ENCODE measurements at regions not wholly inside any gene's neighbourhood (a gene's known extent, or its start where the extent isn't known, plus 50 kb on each side); places are given as distances from the start of the nearest gene placed in this dataset.
A peak's percentile ranks its signal among the peaks of the same experiment; 100 is the strongest.
"Not testable (repeated sequence)": the region's sequence is repeated elsewhere in the genome, so short reads cannot be mapped to it uniquely, and the experiment has no call there.

GRCh38 chr6:68108233-68108835 lies 526.7 kb upstream of the ADGRB3 start:
- H3K27ac ChIP-seq (ENCODE audit: low read depth, low read length), result no peak overlapping the region
- no peak overlapping the region for H3K9ac ChIP-seq (ENCODE audit: low read length in 5 of 5)
- H3K4me3 ChIP-seq (ENCODE audit: low read depth in 1 of 5, low read length in 5 of 5), result no peak overlapping the region

GRCh38 chr6:68094070-68094469 lies 541.0 kb upstream of the ADGRB3 start:
- H3K9ac ChIP-seq (ENCODE audit: low read length in 5 of 5), result no peak overlapping the region
- no peaks in the 10 kb centered on the region for H3K27me3 ChIP-seq (ENCODE audit: control insufficient read depth in 5 of 5, insufficient read depth in 4 of 5, low read length in 5 of 5)
- no peaks in the 10 kb centered on the region for H3K4me1 ChIP-seq (ENCODE audit: control insufficient read depth in 5 of 5, insufficient read depth in 5 of 5, low read length in 5 of 5)
- no peaks in the 10 kb centered on the region for H3K36me3 ChIP-seq (ENCODE audit: control insufficient read depth in 5 of 5, insufficient read depth in 5 of 5, low read length in 5 of 5)
- no peak overlapping the region for H3K4me3 ChIP-seq (ENCODE audit: low read depth in 1 of 5, low read length in 5 of 5)
- no peak overlapping the region for H3K27ac ChIP-seq (ENCODE audit: low read depth, low read length)
- H3K9me3 ChIP-seq (ENCODE audit: control insufficient read depth in 5 of 5, low read length in 5 of 5), result no peaks in the 10 kb centered on the region

More at GRCh38 chr6:68108233-68108835, 526.7 kb upstream of the ADGRB3 start:
- H3K36me3 ChIP-seq (ENCODE audit: control insufficient read depth in 5 of 5, insufficient read depth in 5 of 5, low read length in 5 of 5), result no peaks in the 10 kb centered on the region
- H3K27me3 ChIP-seq (ENCODE audit: control insufficient read depth in 5 of 5, insufficient read depth in 4 of 5, low read length in 5 of 5), result no peaks in the 10 kb centered on the region
- no peaks in the 10 kb centered on the region for H3K9me3 ChIP-seq (ENCODE audit: control insufficient read depth in 5 of 5, low read length in 5 of 5)
- no peaks in the 10 kb centered on the region for H3K4me1 ChIP-seq (ENCODE audit: control insufficient read depth in 5 of 5, insufficient read depth in 5 of 5, low read length in 5 of 5)

GRCh38 chr6:68087399-68088133 lies 547.5 kb upstream of the ADGRB3 start:
- Histone ChIP-seq H3K4me3 (ENCODE audit: low read depth in 1 of 5, low read length in 5 of 5) (no peak overlapping the region), H3K4me1 (ENCODE audit: control insufficient read depth in 5 of 5, insufficient read depth in 5 of 5, low read length in 5 of 5) (peaks cover 0 to 3% (median 0%) of the 10 kb centered on the region in 5 donors), H3K36me3 (ENCODE audit: control insufficient read depth in 5 of 5, insufficient read depth in 5 of 5, low read length in 5 of 5) (no peaks in the 10 kb centered on the region), H3K9ac (ENCODE audit: low read length in 5 of 5) (no peak overlapping the region), H3K27me3 (ENCODE audit: control insufficient read depth in 5 of 5, insufficient read depth in 4 of 5, low read length in 5 of 5) (no peaks in the 10 kb centered on the region), H3K9me3 (ENCODE audit: control insufficient read depth in 5 of 5, low read length in 5 of 5) (no peaks in the 10 kb centered on the region), H3K27ac (ENCODE audit: low read depth, low read length) (no peak overlapping the region)

- Histone ChIP-seq H3K36me3 (ENCODE audit: control insufficient read depth in 5 of 5, insufficient read depth in 5 of 5, low read length in 5 of 5) (no peaks in the 10 kb centered on the region), H3K4me1 (ENCODE audit: control insufficient read depth in 5 of 5, insufficient read depth in 5 of 5, low read length in 5 of 5) (peaks cover 0 to 3% (median 0%) of the 10 kb centered on the region in 5 donors), H3K27ac (ENCODE audit: low read depth, low read length) (no peak overlapping the region), H3K27me3 (ENCODE audit: control insufficient read depth in 5 of 5, insufficient read depth in 4 of 5, low read length in 5 of 5) (no peaks in the 10 kb centered on the region), H3K9ac (ENCODE audit: low read length in 5 of 5) (no peak overlapping the region), H3K9me3 (ENCODE audit: control insufficient read depth in 5 of 5, low read length in 5 of 5) (no peaks in the 10 kb centered on the region), H3K4me3 (ENCODE audit: low read depth in 1 of 5, low read length in 5 of 5) (no peak overlapping the region)
Observed at GRCh38 chr6:68086199-68086598, 548.9 kb upstream of the ADGRB3 start.

- not testable (repeated sequence) for H3K9me3 ChIP-seq (ENCODE audit: control insufficient read depth in 5 of 5, low read length in 5 of 5); H3K4me1 ChIP-seq (ENCODE audit: control insufficient read depth in 5 of 5, insufficient read depth in 5 of 5, low read length in 5 of 5); H3K27me3 ChIP-seq (ENCODE audit: control insufficient read depth in 5 of 5, insufficient read depth in 4 of 5, low read length in 5 of 5); H3K36me3 ChIP-seq (ENCODE audit: control insufficient read depth in 5 of 5, insufficient read depth in 5 of 5, low read length in 5 of 5); H3K27ac ChIP-seq (ENCODE audit: low read depth, low read length); H3K4me3 ChIP-seq (ENCODE audit: low read depth in 1 of 5, low read length in 5 of 5); H3K9ac ChIP-seq (ENCODE audit: low read length in 5 of 5)
Observed at GRCh38 chr6:68085599-68085998, 549.5 kb upstream of the ADGRB3 start.

GRCh38 chr6:68082086-68082485 lies 553.0 kb upstream of the ADGRB3 start:
- H3K4me3 ChIP-seq (ENCODE audit: low read depth in 1 of 5, low read length in 5 of 5), result no peak overlapping the region
- H3K27ac ChIP-seq (ENCODE audit: low read depth, low read length), result no peak overlapping the region
- H3K27me3 ChIP-seq (ENCODE audit: control insufficient read depth in 5 of 5, insufficient read depth in 4 of 5, low read length in 5 of 5), result no peaks in the 10 kb centered on the region
- H3K9ac ChIP-seq (ENCODE audit: low read length in 5 of 5), result no peak overlapping the region
- H3K36me3 ChIP-seq (ENCODE audit: control insufficient read depth in 5 of 5, insufficient read depth in 5 of 5, low read length in 5 of 5), result no peaks in the 10 kb centered on the region
- H3K9me3 ChIP-seq (ENCODE audit: control insufficient read depth in 5 of 5, low read length in 5 of 5), result no peaks in the 10 kb centered on the region
- no peaks in the 10 kb centered on the region for H3K4me1 ChIP-seq (ENCODE audit: control insufficient read depth in 5 of 5, insufficient read depth in 5 of 5, low read length in 5 of 5)

- Histone ChIP-seq H3K9me3 (ENCODE audit: control insufficient read depth in 5 of 5, low read length in 5 of 5) (no peaks in the 10 kb centered on the region), H3K9ac (ENCODE audit: low read length in 5 of 5) (no peak overlapping the region), H3K4me3 (ENCODE audit: low read depth in 1 of 5, low read length in 5 of 5) (no peak overlapping the region), H3K27me3 (ENCODE audit: control insufficient read depth in 5 of 5, insufficient read depth in 4 of 5, low read length in 5 of 5) (no peaks in the 10 kb centered on the region), H3K27ac (ENCODE audit: low read depth, low read length) (no peak overlapping the region), H3K36me3 (ENCODE audit: control insufficient read depth in 5 of 5, insufficient read depth in 5 of 5, low read length in 5 of 5) (no peaks in the 10 kb centered on the region), H3K4me1 (ENCODE audit: control insufficient read depth in 5 of 5, insufficient read depth in 5 of 5, low read length in 5 of 5) (no peaks in the 10 kb centered on the region)
Observed at GRCh38 chr6:68080074-68080473, 555.0 kb upstream of the ADGRB3 start.

GRCh38 chr6:68077661-68078060 lies 557.4 kb upstream of the ADGRB3 start:
- Histone ChIP-seq H3K27ac (ENCODE audit: low read depth, low read length) (no peak overlapping the region), H3K36me3 (ENCODE audit: control insufficient read depth in 5 of 5, insufficient read depth in 5 of 5, low read length in 5 of 5) (no peaks in the 10 kb centered on the region), H3K4me3 (ENCODE audit: low read depth in 1 of 5, low read length in 5 of 5) (no peak overlapping the region), H3K9ac (ENCODE audit: low read length in 5 of 5) (no peak overlapping the region), H3K4me1 (ENCODE audit: control insufficient read depth in 5 of 5, insufficient read depth in 5 of 5, low read length in 5 of 5) (no peaks in the 10 kb centered on the region), H3K27me3 (ENCODE audit: control insufficient read depth in 5 of 5, insufficient read depth in 4 of 5, low read length in 5 of 5) (no peaks in the 10 kb centered on the region), H3K9me3 (ENCODE audit: control insufficient read depth in 5 of 5, low read length in 5 of 5) (no peaks in the 10 kb centered on the region)

- Histone ChIP-seq H3K36me3 (ENCODE audit: control insufficient read depth in 5 of 5, insufficient read depth in 5 of 5, low read length in 5 of 5) (no peaks in the 10 kb centered on the region), H3K4me1 (ENCODE audit: control insufficient read depth in 5 of 5, insufficient read depth in 5 of 5, low read length in 5 of 5) (peaks cover 0 to 15% (median 4%) of the 10 kb centered on the region in 5 donors), H3K9me3 (ENCODE audit: control insufficient read depth in 5 of 5, low read length in 5 of 5) (no peaks in the 10 kb centered on the region), H3K27ac (ENCODE audit: low read depth, low read length) (peak overlapping the region; percentile 57), H3K9ac (ENCODE audit: low read length in 5 of 5) (no peak overlapping the region), H3K27me3 (ENCODE audit: control insufficient read depth in 5 of 5, insufficient read depth in 4 of 5, low read length in 5 of 5) (no peaks in the 10 kb centered on the region), H3K4me3 (ENCODE audit: low read depth in 1 of 5, low read length in 5 of 5) (no peak overlapping the region)
Observed at GRCh38 chr6:68071740-68072139, 563.3 kb upstream of the ADGRB3 start.

- peaks cover 0 to 15% (median 4%) of the 10 kb centered on the region in 5 donors for H3K4me1 ChIP-seq (ENCODE audit: control insufficient read depth in 5 of 5, insufficient read depth in 5 of 5, low read length in 5 of 5)
Observed at GRCh38 chr6:68069921-68070710, 565.0 kb upstream of the ADGRB3 start.

More at GRCh38 chr6:68069921-68070710, 565.0 kb upstream of the ADGRB3 start:
- H3K36me3 ChIP-seq (ENCODE audit: control insufficient read depth in 5 of 5, insufficient read depth in 5 of 5, low read length in 5 of 5), result no peaks in the 10 kb centered on the region
- no peaks in the 10 kb centered on the region for H3K9me3 ChIP-seq (ENCODE audit: control insufficient read depth in 5 of 5, low read length in 5 of 5)
- no peaks in the 10 kb centered on the region for H3K27me3 ChIP-seq (ENCODE audit: control insufficient read depth in 5 of 5, insufficient read depth in 4 of 5, low read length in 5 of 5)
- no peak overlapping the region for H3K27ac ChIP-seq (ENCODE audit: low read depth, low read length)
- H3K4me3 ChIP-seq (ENCODE audit: low read depth in 1 of 5, low read length in 5 of 5), result no peak overlapping the region
- no peak overlapping the region for H3K9ac ChIP-seq (ENCODE audit: low read length in 5 of 5)

All from subcutaneous abdominal adipose tissue (tissue), 5 donors.